ENCODE measurements at regions not wholly inside any gene's neighbourhood (a gene's known extent, or its start where the extent isn't known, plus 50 kb on each side); places are given as distances from the start of the nearest gene placed in this dataset.

GRCh38 chr2:204255526-204255925 lies 289.7 kb upstream of the PARD3B start:
- CTCF ChIA-PET, result no interaction called here
- POLR2A ChIA-PET, result no interaction called here
- DNase-seq (ENCODE audit: extremely low spot score), result no peak
- TF ChIP-seq CTCF (IDR thresholded peaks at IDR 0.05; ENCODE audit: control extremely low read depth, extremely low read depth, low read depth, missing control alignments), result no peak

- CTCF ChIA-PET, result interaction anchor here (1.4 to 5.6 kb wide), 2 partner anchors 7 to 232 kb away, joined by 3 to 45 read pairs; no protein-coding TSS in a partner anchor
- TF ChIP-seq CTCF (IDR thresholded peaks at IDR 0.05; ENCODE audit: control extremely low read depth, extremely low read depth, low read depth, missing control alignments), result no peak
Observed at GRCh38 chr2:204257781-204258180, 287.5 kb upstream of the PARD3B start.

GRCh38 chr2:204258890-204259289 lies 286.4 kb upstream of the PARD3B start:
- no peak for DNase-seq (ENCODE audit: extremely low spot score)
- no peak for TF ChIP-seq CTCF (IDR thresholded peaks at IDR 0.05; ENCODE audit: control extremely low read depth, extremely low read depth, low read depth, missing control alignments)
- CTCF ChIA-PET, result interaction anchor here (1.4 to 5.6 kb wide), 2 partner anchors 8 to 233 kb away, joined by 3 to 45 read pairs; no protein-coding TSS in a partner anchor

More at GRCh38 chr2:204257781-204258180, 287.5 kb upstream of the PARD3B start:
- POLR2A ChIA-PET, result no interaction called here
- no peak for DNase-seq (ENCODE audit: extremely low spot score)

GRCh38 chr2:204260162-204260877 lies 285.0 kb upstream of the PARD3B start:
- peak; percentile 42 for TF ChIP-seq CTCF (IDR thresholded peaks at IDR 0.05; ENCODE audit: control extremely low read depth, extremely low read depth, low read depth, missing control alignments)
- POLR2A ChIA-PET, result no interaction called here
- CTCF ChIA-PET, result interaction anchor here (0.7 to 5.6 kb wide), 22 partner anchors 10 to 1688 kb away, joined by 3 to 45 read pairs (median 4); no protein-coding TSS in a partner anchor

More at GRCh38 chr2:204258890-204259289, 286.4 kb upstream of the PARD3B start:
- POLR2A ChIA-PET, result no interaction called here

GRCh38 chr2:204260901-204261300 lies 284.4 kb upstream of the PARD3B start:
- POLR2A ChIA-PET, result no interaction called here
- TF ChIP-seq CTCF (IDR thresholded peaks at IDR 0.05; ENCODE audit: control extremely low read depth, extremely low read depth, low read depth, missing control alignments), result no peak
- no peak for DNase-seq (ENCODE audit: extremely low spot score)
- CTCF ChIA-PET, result interaction anchor here (0.8 to 5.6 kb wide), 19 partner anchors 9 to 1688 kb away, joined by 3 to 45 read pairs (median 4); no protein-coding TSS in a partner anchor

More at GRCh38 chr2:204260162-204260877, 285.0 kb upstream of the PARD3B start:
- peak; percentile 29 for DNase-seq (ENCODE audit: extremely low spot score)

- DNase-seq (ENCODE audit: extremely low spot score), result no peak
- ChIA-PET POLR2A (no interaction called here), CTCF (interaction anchor here (0.7 to 5.6 kb wide), 8 partner anchors 8 to 1665 kb away, joined by 3 to 45 read pairs (median 4); no protein-coding TSS in a partner anchor)
- no peak for TF ChIP-seq CTCF (IDR thresholded peaks at IDR 0.05; ENCODE audit: control extremely low read depth, extremely low read depth, low read depth, missing control alignments)
Observed at GRCh38 chr2:204261846-204262245, 283.4 kb upstream of the PARD3B start.

Measured in GM10248 (cell line).